Neural crest cell (in vitro differentiated cells): ENCODE measurements at regions not wholly inside any gene's neighbourhood (a gene's known extent, or its start where the extent isn't known, plus 50 kb on each side); places are given as distances from the start of the nearest gene placed in this dataset.
"Not testable (repeated sequence)": the region's sequence is repeated elsewhere in the genome, so short reads cannot be mapped to it uniquely, and the experiment has no call there.

Source experiments
- DNase-seq: peaks from one replicate; pipeline ENCODE4 v3.0.0; 2021; ENCODE audit warnings: low read depth, mixed read lengths, low spot score
- H3K27ac Mint-ChIP-seq: one replicate; pipeline ENCODE4 v1.8.0; 2021; ENCODE audit warnings: mild to moderate bottlenecking, mixed read lengths; ENCODE audit not compliant: unreplicated experiment
- H3K27me3 Mint-ChIP-seq: 2 replicates; pipeline ENCODE4 v1.8.0; 2021; ENCODE audit warnings: low read depth, mild to moderate bottlenecking, mixed read lengths
- H3K36me3 Mint-ChIP-seq: 2 replicates; pipeline ENCODE4 v1.8.0; 2021; ENCODE audit warnings: low read depth, mild to moderate bottlenecking, mixed read lengths
- H3K4me1 Mint-ChIP-seq: 2 replicates; pipeline ENCODE4 v1.8.0; 2021; ENCODE audit warnings: mixed read lengths
- H3K4me3 Mint-ChIP-seq: one replicate; pipeline ENCODE4 v1.8.0; 2021; ENCODE audit warnings: mild to moderate bottlenecking, mixed read lengths
- H3K9me3 Mint-ChIP-seq: 2 replicates; pipeline ENCODE4 v1.8.0; 2021; ENCODE audit warnings: mixed read lengths
- CTCF ChIP-seq: fragments of 200-600 bp; sonication (generic); conservative IDR thresholded peaks from 2 replicates; pipeline ENCODE4 v1.5.0; 2021; ENCODE audit warnings: antibody characterized with exemption, mild to moderate bottlenecking

GRCh38 chr16:60945225-60945624 lies 1091.0 kb downstream of the CDH8 start:
- no peak overlapping the region for H3K4me3 Mint-ChIP-seq
- no peaks in the 10 kb centered on the region for H3K36me3 Mint-ChIP-seq
- peak; percentile 45 for DNase-seq
- no peaks in the 10 kb centered on the region for H3K4me1 Mint-ChIP-seq
- no peaks in the 10 kb centered on the region for H3K9me3 Mint-ChIP-seq
- TF ChIP-seq CTCF: no peak
- H3K27me3 Mint-ChIP-seq: peaks cover 6% of the 10 kb centered on the region
- H3K27ac Mint-ChIP-seq: no peak overlapping the region

- not testable (repeated sequence) for H3K36me3 Mint-ChIP-seq, H3K9me3 Mint-ChIP-seq, H3K4me1 Mint-ChIP-seq, H3K27me3 Mint-ChIP-seq, H3K27ac Mint-ChIP-seq, DNase-seq, H3K4me3 Mint-ChIP-seq
Observed at GRCh38 chr16:60936189-60936588, 1100.0 kb downstream of the CDH8 start.

GRCh38 chr16:60932600-60932999 lies 1103.6 kb downstream of the CDH8 start:
- no peak overlapping the region for H3K4me3 Mint-ChIP-seq
- TF ChIP-seq CTCF: no peak
- H3K9me3 Mint-ChIP-seq: no peaks in the 10 kb centered on the region
- no peaks in the 10 kb centered on the region for H3K27me3 Mint-ChIP-seq
- no peak for DNase-seq
- H3K4me1 Mint-ChIP-seq: no peaks in the 10 kb centered on the region
- H3K36me3 Mint-ChIP-seq: no peaks in the 10 kb centered on the region
- H3K27ac Mint-ChIP-seq: no peak overlapping the region

- Mint-ChIP-seq H3K4me1 (no peaks in the 10 kb centered on the region), H3K27me3 (no peaks in the 10 kb centered on the region), H3K36me3 (no peaks in the 10 kb centered on the region), H3K27ac (no peak overlapping the region), H3K4me3 (no peak overlapping the region), H3K9me3 (no peaks in the 10 kb centered on the region)
- no peak for TF ChIP-seq CTCF
- no peak for DNase-seq
Observed at GRCh38 chr16:60930291-60930690, 1105.9 kb downstream of the CDH8 start.

GRCh38 chr16:60922920-60923319 lies 1113.3 kb downstream of the CDH8 start:
- no peak for DNase-seq
- H3K27me3 Mint-ChIP-seq: no peaks in the 10 kb centered on the region
- no peak for TF ChIP-seq CTCF
- H3K4me1 Mint-ChIP-seq: no peaks in the 10 kb centered on the region
- H3K4me3 Mint-ChIP-seq: no peak overlapping the region
- H3K36me3 Mint-ChIP-seq: no peaks in the 10 kb centered on the region
- H3K9me3 Mint-ChIP-seq: no peaks in the 10 kb centered on the region
- no peak overlapping the region for H3K27ac Mint-ChIP-seq

- no peak for TF ChIP-seq CTCF
- H3K27ac Mint-ChIP-seq: no peak overlapping the region
- H3K27me3 Mint-ChIP-seq: no peaks in the 10 kb centered on the region
- H3K4me3 Mint-ChIP-seq: no peak overlapping the region
- H3K36me3 Mint-ChIP-seq: no peaks in the 10 kb centered on the region
- DNase-seq: no peak
- peaks cover 3% of the 10 kb centered on the region for H3K9me3 Mint-ChIP-seq
- H3K4me1 Mint-ChIP-seq: no peaks in the 10 kb centered on the region
Observed at GRCh38 chr16:60914334-60914733, 1121.9 kb downstream of the CDH8 start.
